ENCODE measurements at regions not wholly inside any gene's neighbourhood (a gene's known extent, or its start where the extent isn't known, plus 50 kb on each side); places are given as distances from the start of the nearest gene placed in this dataset.

DNA sequence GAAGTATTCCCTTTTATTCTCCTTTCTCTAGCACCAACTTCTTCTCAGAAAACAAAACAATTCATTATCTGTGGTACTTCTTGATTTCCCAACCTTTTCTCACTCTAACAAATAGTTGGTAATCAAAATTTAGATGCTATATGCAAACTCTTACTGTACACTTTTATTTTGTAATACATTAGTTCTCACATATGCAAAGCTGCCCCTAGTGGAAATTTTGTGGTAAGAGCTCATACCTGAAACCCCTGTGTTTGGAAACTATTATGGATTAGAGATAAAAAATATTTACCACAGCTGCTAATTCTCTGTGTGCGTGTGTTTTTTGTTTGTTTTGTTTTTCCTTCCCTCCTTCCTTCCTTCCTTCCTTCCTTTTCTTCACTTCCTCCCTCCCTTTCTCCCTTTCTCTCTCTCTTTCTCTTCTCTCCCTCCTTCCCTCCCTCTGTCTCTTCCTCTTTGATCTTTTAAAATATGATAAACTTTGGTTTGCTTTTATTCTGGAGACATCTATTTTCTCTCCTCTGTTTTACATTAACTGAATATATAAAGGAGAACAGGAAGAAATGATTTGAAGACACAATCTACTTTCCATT lies 537.4 kb downstream of the SLITRK6 start:
- H3K4me3 ChIP-seq (replicated peaks in 1 of 4; ENCODE audit: control extremely low read depth in 1 of 4, insufficient read depth in 1 of 4, low read depth in 3 of 4, low read length in 4 of 4) = no peak overlapping the region
- DNase-seq (ENCODE audit: low read depth in 2 of 2) = peak in 1 of 2 donors; percentile 39
- no peak overlapping the region for H3K4me2 ChIP-seq (ENCODE audit: extremely low read depth, insufficient read depth, low read length)
- no peaks in the 10 kb centered on the region for H3K27me3 ChIP-seq (ENCODE audit: control insufficient read depth, insufficient read depth, low read length)
- no peaks in the 10 kb centered on the region for H3K9me3 ChIP-seq (ENCODE audit: control insufficient read depth, insufficient read depth, low read depth, low read length)
- no peak for TF ChIP-seq EZH2 (IDR thresholded peaks at IDR 0.05; ENCODE audit: low read length, missing control alignments)
- TF ChIP-seq, protein P1, sequence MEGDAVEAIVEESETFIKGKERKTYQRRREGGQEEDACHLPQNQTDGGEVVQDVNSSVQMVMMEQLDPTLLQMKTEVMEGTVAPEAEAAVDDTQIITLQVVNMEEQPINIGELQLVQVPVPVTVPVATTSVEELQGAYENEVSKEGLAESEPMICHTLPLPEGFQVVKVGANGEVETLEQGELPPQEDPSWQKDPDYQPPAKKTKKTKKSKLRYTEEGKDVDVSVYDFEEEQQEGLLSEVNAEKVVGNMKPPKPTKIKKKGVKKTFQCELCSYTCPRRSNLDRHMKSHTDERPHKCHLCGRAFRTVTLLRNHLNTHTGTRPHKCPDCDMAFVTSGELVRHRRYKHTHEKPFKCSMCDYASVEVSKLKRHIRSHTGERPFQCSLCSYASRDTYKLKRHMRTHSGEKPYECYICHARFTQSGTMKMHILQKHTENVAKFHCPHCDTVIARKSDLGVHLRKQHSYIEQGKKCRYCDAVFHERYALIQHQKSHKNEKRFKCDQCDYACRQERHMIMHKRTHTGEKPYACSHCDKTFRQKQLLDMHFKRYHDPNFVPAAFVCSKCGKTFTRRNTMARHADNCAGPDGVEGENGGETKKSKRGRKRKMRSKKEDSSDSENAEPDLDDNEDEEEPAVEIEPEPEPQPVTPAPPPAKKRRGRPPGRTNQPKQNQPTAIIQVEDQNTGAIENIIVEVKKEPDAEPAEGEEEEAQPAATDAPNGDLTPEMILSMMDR (conservative IDR thresholded peaks at IDR 0.05 in 1 of 2, IDR thresholded peaks at IDR 0.05 in 1 of 2; ENCODE audit: low read depth in 1 of 2, low read length in 2 of 2) = peak; percentile 3 to 59
- H3K9ac ChIP-seq (ENCODE audit: insufficient read depth, low read length) = no peak overlapping the region
- no peak overlapping the region for H3K27ac ChIP-seq (ENCODE audit: insufficient read depth, low read length)
- no peak overlapping the region for H2AFZ ChIP-seq (ENCODE audit: low read length)
- H3K4me1 ChIP-seq (ENCODE audit: control insufficient read depth, extremely low read depth, insufficient read depth, low read length) = no peaks in the 10 kb centered on the region
- no peaks in the 10 kb centered on the region for H3K79me2 ChIP-seq (ENCODE audit: control insufficient read depth, insufficient read depth, low read length)
- H4K20me1 ChIP-seq (ENCODE audit: control insufficient read depth, extremely low read depth, insufficient read depth, low read length) = no peaks in the 10 kb centered on the region
- H3K36me3 ChIP-seq (ENCODE audit: control insufficient read depth, insufficient read depth, low read length) = no peaks in the 10 kb centered on the region

- Histone ChIP-seq H2AFZ (ENCODE audit: low read length) (no peak overlapping the region), H3K27ac (ENCODE audit: insufficient read depth, low read length) (no peak overlapping the region), H3K4me2 (ENCODE audit: extremely low read depth, insufficient read depth, low read length) (no peak overlapping the region), H3K4me3 (replicated peaks in 1 of 4; ENCODE audit: control extremely low read depth in 1 of 4, insufficient read depth in 1 of 4, low read depth in 3 of 4, low read length in 4 of 4) (no peak overlapping the region), H3K27me3 (ENCODE audit: control insufficient read depth, insufficient read depth, low read length) (no peaks in the 10 kb centered on the region), H3K4me1 (ENCODE audit: control insufficient read depth, extremely low read depth, insufficient read depth, low read length) (no peaks in the 10 kb centered on the region), H3K79me2 (ENCODE audit: control insufficient read depth, insufficient read depth, low read length) (no peaks in the 10 kb centered on the region), H3K9me3 (ENCODE audit: control insufficient read depth, insufficient read depth, low read depth, low read length) (no peaks in the 10 kb centered on the region), H4K20me1 (ENCODE audit: control insufficient read depth, extremely low read depth, insufficient read depth, low read length) (no peaks in the 10 kb centered on the region), H3K36me3 (ENCODE audit: control insufficient read depth, insufficient read depth, low read length) (no peaks in the 10 kb centered on the region), H3K9ac (ENCODE audit: insufficient read depth, low read length) (no peak overlapping the region)
- no peak for DNase-seq (ENCODE audit: low read depth in 2 of 2)
- TF ChIP-seq, protein P1 (conservative IDR thresholded peaks at IDR 0.05 in 1 of 2, IDR thresholded peaks at IDR 0.05 in 1 of 2; ENCODE audit: low read depth in 1 of 2, low read length in 2 of 2) = no peak
- no peak for TF ChIP-seq EZH2 (IDR thresholded peaks at IDR 0.05; ENCODE audit: low read length, missing control alignments)
Measured at GRCh38 chr13:85260896-85261295, 538.3 kb downstream of the SLITRK6 start.

- Histone ChIP-seq H4K20me1 (ENCODE audit: control insufficient read depth, extremely low read depth, insufficient read depth, low read length) (no peaks in the 10 kb centered on the region), H2AFZ (ENCODE audit: low read length) (no peak overlapping the region), H3K27me3 (ENCODE audit: control insufficient read depth, insufficient read depth, low read length) (no peaks in the 10 kb centered on the region), H3K9me3 (ENCODE audit: control insufficient read depth, insufficient read depth, low read depth, low read length) (no peaks in the 10 kb centered on the region), H3K36me3 (ENCODE audit: control insufficient read depth, insufficient read depth, low read length) (no peaks in the 10 kb centered on the region), H3K4me3 (replicated peaks in 1 of 4; ENCODE audit: control extremely low read depth in 1 of 4, insufficient read depth in 1 of 4, low read depth in 3 of 4, low read length in 4 of 4) (no peak overlapping the region), H3K9ac (ENCODE audit: insufficient read depth, low read length) (no peak overlapping the region), H3K79me2 (ENCODE audit: control insufficient read depth, insufficient read depth, low read length) (no peaks in the 10 kb centered on the region), H3K4me1 (ENCODE audit: control insufficient read depth, extremely low read depth, insufficient read depth, low read length) (no peaks in the 10 kb centered on the region), H3K27ac (ENCODE audit: insufficient read depth, low read length) (no peak overlapping the region), H3K4me2 (ENCODE audit: extremely low read depth, insufficient read depth, low read length) (no peak overlapping the region)
- no peak for DNase-seq (ENCODE audit: low read depth in 2 of 2)
- TF ChIP-seq EZH2 (IDR thresholded peaks at IDR 0.05; ENCODE audit: low read length, missing control alignments) = no peak
- TF ChIP-seq, protein P1 (conservative IDR thresholded peaks at IDR 0.05 in 1 of 2, IDR thresholded peaks at IDR 0.05 in 1 of 2; ENCODE audit: low read depth in 1 of 2, low read length in 2 of 2) = no peak
Measured at GRCh38 chr13:85255978-85256377, 543.2 kb downstream of the SLITRK6 start.
